ENCODE measurements at regions not wholly inside any gene's neighbourhood (a gene's known extent, or its start where the extent isn't known, plus 50 kb on each side); places are given as distances from the start of the nearest gene placed in this dataset.

DNA sequence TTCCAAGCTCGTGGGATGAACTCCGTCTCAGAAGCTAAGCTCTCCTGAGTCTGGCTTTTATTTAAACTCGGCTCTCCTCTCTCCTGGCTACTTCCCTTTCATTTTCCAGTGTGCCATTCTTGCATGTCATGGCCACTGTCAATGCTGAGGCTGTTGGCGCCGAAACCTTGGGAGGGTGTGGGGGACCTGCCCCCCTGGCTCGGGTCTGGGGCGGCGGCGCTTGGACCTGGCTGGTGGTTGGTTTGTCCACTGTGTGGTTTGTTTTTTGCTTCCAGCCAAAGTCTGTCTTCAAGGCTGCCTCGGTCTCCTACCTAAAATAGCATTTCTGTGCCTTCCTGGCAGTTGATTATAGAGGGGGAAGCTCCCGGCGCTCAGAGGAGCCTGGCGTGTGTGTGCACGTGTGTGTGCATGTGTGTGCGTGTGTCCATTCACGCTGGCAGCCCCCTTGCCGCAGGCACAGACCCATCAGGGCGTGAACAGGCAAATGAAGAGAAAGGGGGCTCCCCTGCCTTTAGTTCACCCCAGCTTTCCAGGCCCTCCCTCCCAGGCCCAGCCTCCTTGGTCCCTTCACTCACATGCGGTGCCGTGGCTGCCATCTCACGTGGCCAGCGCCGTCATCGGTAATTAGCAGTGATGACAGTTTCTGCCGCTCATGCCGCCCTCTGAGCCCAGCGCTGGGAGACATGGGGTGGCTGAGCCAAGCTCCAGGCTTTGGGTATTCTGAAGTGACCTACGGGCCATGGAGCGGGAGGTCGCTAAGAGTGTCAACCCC is 179.9 kb downstream of the SEC14L1 start:
- Histone ChIP-seq H3K9me3 (ENCODE audit: low read depth, low read length) (no peaks in the 10 kb centered on the region), H3K4me3 (ENCODE audit: insufficient read depth, low read length) (peak overlapping the region; percentile 86), H3K79me2 (ENCODE audit: insufficient read depth, low read length) (peaks cover 44% of the 10 kb centered on the region), H3K36me3 (ENCODE audit: insufficient read depth, low read length) (peaks cover 3% of the 10 kb centered on the region), H3K4me2 (ENCODE audit: insufficient read depth, low read length) (peak overlapping the region; percentile 95), H3K27ac (ENCODE audit: low read depth, low read length) (peak overlapping the region; percentile 99), H3K4me1 (ENCODE audit: insufficient read depth, low read length) (peaks cover 62% of the 10 kb centered on the region), H4K20me1 (ENCODE audit: insufficient read depth, low read length) (peaks cover 8% of the 10 kb centered on the region), H3K27me3 (ENCODE audit: insufficient read depth, low read length) (no peaks in the 10 kb centered on the region), H2AFZ (ENCODE audit: low read length) (peak overlapping the region; percentile 10)
- TF ChIP-seq, protein P1, sequence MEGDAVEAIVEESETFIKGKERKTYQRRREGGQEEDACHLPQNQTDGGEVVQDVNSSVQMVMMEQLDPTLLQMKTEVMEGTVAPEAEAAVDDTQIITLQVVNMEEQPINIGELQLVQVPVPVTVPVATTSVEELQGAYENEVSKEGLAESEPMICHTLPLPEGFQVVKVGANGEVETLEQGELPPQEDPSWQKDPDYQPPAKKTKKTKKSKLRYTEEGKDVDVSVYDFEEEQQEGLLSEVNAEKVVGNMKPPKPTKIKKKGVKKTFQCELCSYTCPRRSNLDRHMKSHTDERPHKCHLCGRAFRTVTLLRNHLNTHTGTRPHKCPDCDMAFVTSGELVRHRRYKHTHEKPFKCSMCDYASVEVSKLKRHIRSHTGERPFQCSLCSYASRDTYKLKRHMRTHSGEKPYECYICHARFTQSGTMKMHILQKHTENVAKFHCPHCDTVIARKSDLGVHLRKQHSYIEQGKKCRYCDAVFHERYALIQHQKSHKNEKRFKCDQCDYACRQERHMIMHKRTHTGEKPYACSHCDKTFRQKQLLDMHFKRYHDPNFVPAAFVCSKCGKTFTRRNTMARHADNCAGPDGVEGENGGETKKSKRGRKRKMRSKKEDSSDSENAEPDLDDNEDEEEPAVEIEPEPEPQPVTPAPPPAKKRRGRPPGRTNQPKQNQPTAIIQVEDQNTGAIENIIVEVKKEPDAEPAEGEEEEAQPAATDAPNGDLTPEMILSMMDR (IDR thresholded peaks at IDR 0.05; ENCODE audit: extremely low read depth, low read depth, low read length), result no peak
- peak; percentile 76 for DNase-seq (ENCODE audit: insufficient read length, low spot score, missing footprints)

DNA sequence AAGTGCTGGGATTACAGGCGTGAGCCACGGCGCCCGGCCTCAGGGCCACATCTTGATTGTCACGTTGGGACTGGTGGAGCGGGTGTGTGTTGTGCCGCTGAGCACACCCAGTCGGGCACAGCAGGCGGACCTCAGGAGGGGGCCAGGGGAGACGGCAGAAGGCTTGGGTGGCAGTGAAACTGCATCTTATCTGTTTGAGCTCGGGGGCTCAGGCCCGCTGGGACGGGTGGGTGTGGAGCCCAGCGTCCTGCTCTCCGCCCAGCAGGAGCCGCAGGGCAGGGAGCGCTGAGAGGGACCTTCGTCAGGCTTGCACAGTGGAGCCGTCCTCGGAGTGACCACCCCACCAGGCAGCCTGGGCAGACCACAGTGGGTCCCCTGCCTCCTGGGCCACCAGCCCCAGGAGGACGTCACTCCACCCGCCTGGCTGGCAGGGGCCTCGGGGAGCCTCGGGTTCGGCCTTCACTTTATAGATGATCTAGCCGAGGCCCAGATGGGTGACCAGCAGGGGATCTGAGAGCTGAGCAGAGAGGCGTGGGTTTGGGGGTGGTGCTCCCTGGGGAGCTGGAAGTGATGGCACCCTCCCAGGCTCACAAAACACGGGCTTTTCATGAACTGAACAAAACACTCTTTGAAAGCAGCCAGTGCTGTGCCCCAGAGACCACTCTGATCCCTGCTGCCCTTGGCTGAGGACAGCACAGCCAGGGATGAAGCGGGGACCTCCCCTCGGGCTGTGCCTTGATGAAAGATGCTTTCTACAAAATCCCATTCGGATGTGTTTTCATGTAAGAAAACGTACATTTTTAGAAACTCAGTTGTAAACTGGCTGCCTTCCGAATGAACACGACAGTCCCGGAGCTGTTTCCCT is 181.1 kb downstream of the SEC14L1 start:
- DNase-seq (ENCODE audit: insufficient read length, low spot score, missing footprints), result peak; percentile 79
- H2AFZ ChIP-seq (ENCODE audit: low read length), result no peak overlapping the region
- peak overlapping the region; percentile 86 for H3K4me3 ChIP-seq (ENCODE audit: insufficient read depth, low read length)
- TF ChIP-seq, protein P1 (IDR thresholded peaks at IDR 0.05; ENCODE audit: extremely low read depth, low read depth, low read length), result no peak
- H3K27ac ChIP-seq (ENCODE audit: low read depth, low read length), result peak overlapping the region; percentile 99
- peaks cover 21% of the 10 kb centered on the region for H4K20me1 ChIP-seq (ENCODE audit: insufficient read depth, low read length)
- peak overlapping the region; percentile 90 for H3K4me2 ChIP-seq (ENCODE audit: insufficient read depth, low read length)
- H3K36me3 ChIP-seq (ENCODE audit: insufficient read depth, low read length), result peaks cover 12% of the 10 kb centered on the region
- no peaks in the 10 kb centered on the region for H3K9me3 ChIP-seq (ENCODE audit: low read depth, low read length)
- peaks cover 56% of the 10 kb centered on the region for H3K79me2 ChIP-seq (ENCODE audit: insufficient read depth, low read length)
- H3K27me3 ChIP-seq (ENCODE audit: insufficient read depth, low read length), result no peaks in the 10 kb centered on the region
- H3K4me1 ChIP-seq (ENCODE audit: insufficient read depth, low read length), result peaks cover 60% of the 10 kb centered on the region

DNA sequence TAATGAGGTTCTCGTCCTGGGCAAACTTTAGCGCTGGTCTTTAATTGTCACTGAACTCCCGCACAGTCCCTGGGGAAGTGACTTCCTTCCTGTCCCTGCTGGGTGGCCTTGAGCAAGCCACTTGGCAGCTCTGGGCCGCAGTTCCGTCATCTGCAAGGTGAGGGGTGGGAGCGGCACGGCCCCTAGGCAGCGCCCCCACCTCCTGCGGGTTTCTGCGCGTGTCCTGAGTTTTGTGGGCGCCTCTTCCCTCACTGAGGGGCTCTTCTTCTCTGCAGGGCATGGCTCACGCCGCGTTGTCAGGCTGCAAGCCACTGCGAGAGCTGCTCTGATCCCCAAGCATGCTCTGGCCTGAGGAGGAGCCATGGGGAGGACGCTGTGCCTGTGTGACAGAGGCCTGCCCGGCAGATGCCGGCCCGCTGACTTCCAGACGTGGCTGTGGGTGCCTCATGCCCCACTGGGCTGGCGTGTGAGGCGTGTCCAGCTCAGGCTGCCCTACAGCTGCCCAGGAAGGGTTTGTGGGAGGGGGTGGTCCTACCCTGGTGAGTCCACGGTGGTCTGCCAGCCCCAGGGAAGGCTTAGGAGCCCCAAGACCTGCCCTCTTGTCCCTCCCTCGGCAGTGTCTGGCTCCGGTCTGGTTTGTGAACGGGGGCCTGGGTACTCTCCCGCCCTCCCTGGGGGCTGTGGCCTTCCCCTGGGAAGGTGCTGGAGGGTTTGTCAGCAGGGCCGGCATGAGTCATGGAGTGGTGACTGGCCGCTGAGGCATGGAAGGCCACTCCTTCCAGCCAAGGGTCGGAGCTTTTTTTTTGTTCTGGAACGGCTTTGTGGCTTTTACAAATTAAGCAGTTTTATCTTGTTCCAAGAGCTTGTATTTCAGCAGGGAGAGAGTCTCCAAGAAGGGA is 182.0 kb downstream of the SEC14L1 start:
- Histone ChIP-seq H3K4me2 (ENCODE audit: insufficient read depth, low read length) (peak overlapping the region; percentile 90), H3K27ac (ENCODE audit: low read depth, low read length) (peak overlapping the region; percentile 99), H3K9me3 (ENCODE audit: low read depth, low read length) (no peaks in the 10 kb centered on the region), H3K27me3 (ENCODE audit: insufficient read depth, low read length) (no peaks in the 10 kb centered on the region), H3K79me2 (ENCODE audit: insufficient read depth, low read length) (peaks cover 65% of the 10 kb centered on the region), H4K20me1 (ENCODE audit: insufficient read depth, low read length) (peaks cover 29% of the 10 kb centered on the region), H3K36me3 (ENCODE audit: insufficient read depth, low read length) (peaks cover 18% of the 10 kb centered on the region), H3K4me3 (ENCODE audit: insufficient read depth, low read length) (peak overlapping the region; percentile 86), H2AFZ (ENCODE audit: low read length) (no peak overlapping the region), H3K4me1 (ENCODE audit: insufficient read depth, low read length) (peaks cover 60% of the 10 kb centered on the region)
- TF ChIP-seq, protein P1 (IDR thresholded peaks at IDR 0.05; ENCODE audit: extremely low read depth, low read depth, low read length), result no peak
- peak; percentile 95 for DNase-seq (ENCODE audit: insufficient read length, low spot score, missing footprints)
